Fibroblast of lung (primary cell): ENCODE measurements at regions not wholly inside any gene's neighbourhood (a gene's known extent, or its start where the extent isn't known, plus 50 kb on each side); places are given as distances from the start of the nearest gene placed in this dataset.

Source experiments
- DNase-seq, 2 donors: peaks; one replicate each; pipeline versions ENCODE4 v3.0.0 to v3.0.0-alpha.2; 2010; ENCODE audit warnings: low read depth in 2 of 2
- H2AFZ ChIP-seq: 2 replicates; pipeline ENCODE4 v1.5.1; 2012; ENCODE audit warnings: low read length, control low read depth, inconsistent platforms
- H3K27ac ChIP-seq: 2 replicates; pipeline ENCODE4 v1.5.1; 2011; ENCODE audit warnings: low read length, control low read depth; ENCODE audit not compliant: insufficient read depth
- H3K27me3 ChIP-seq: 2 replicates; pipeline ENCODE4 v1.5.1; 2011; ENCODE audit warnings: mild to moderate bottlenecking, low read length; ENCODE audit not compliant: control insufficient read depth, insufficient read depth
- H3K36me3 ChIP-seq: 2 replicates; pipeline ENCODE4 v1.5.1; 2011; ENCODE audit warnings: low read length; ENCODE audit not compliant: control insufficient read depth, insufficient read depth
- H3K4me1 ChIP-seq: 2 replicates; pipeline ENCODE4 v1.5.1; 2011; ENCODE audit warnings: low read length; ENCODE audit not compliant: control insufficient read depth, insufficient read depth; ENCODE audit errors: extremely low read depth
- H3K4me2 ChIP-seq: 2 replicates; pipeline ENCODE4 v1.5.1; 2011; ENCODE audit warnings: low read length, control low read depth; ENCODE audit not compliant: insufficient read depth; ENCODE audit errors: extremely low read depth
- H3K4me3 ChIP-seq, 4 experiments: fragments of 200-600 bp in 1 of 4; sonication (generic) in 1 of 4; replicated peaks in 1 of 4; 2 replicates each; pipeline ENCODE4 v1.5.1; 2011 to 2016; ENCODE audit warnings: low read length in 4 of 4, low read depth in 3 of 4, mild to moderate bottlenecking in 3 of 4, control low read depth in 2 of 4, inconsistent platforms in 1 of 4, mixed read lengths in 1 of 4; ENCODE audit not compliant: insufficient read depth in 1 of 4; ENCODE audit errors: control extremely low read depth in 1 of 4
- H3K79me2 ChIP-seq: 2 replicates; pipeline ENCODE4 v1.5.1; 2012; ENCODE audit warnings: mild to moderate bottlenecking, low read length, inconsistent platforms; ENCODE audit not compliant: control insufficient read depth, insufficient read depth
- H3K9ac ChIP-seq: 2 replicates; pipeline ENCODE4 v1.5.1; 2011; ENCODE audit warnings: mild to moderate bottlenecking, low read length, control low read depth; ENCODE audit not compliant: insufficient read depth
- H3K9me3 ChIP-seq: 2 replicates; pipeline ENCODE4 v1.5.1; 2012; ENCODE audit warnings: low read depth, low read length; ENCODE audit not compliant: control insufficient read depth, insufficient read depth
- H4K20me1 ChIP-seq: 2 replicates; pipeline ENCODE4 v1.5.1; 2011; ENCODE audit warnings: low read length; ENCODE audit not compliant: control insufficient read depth, insufficient read depth; ENCODE audit errors: extremely low read depth
- CTCF ChIP-seq, 2 donors: IDR thresholded peaks in 1 of 2; conservative IDR thresholded peaks in 1 of 2; 1 replicate in 1 of 2; 2 replicates in 1 of 2; pipeline ENCODE4 v1.5.1; 2011 to 2012; ENCODE audit warnings: low read length in 2 of 2, control low read depth in 1 of 2, inconsistent platforms in 1 of 2, low read depth in 1 of 2, mild to moderate bottlenecking in 1 of 2
- EZH2 ChIP-seq: IDR thresholded peaks from 2 replicates; pipeline ENCODE4 v1.5.1; 2012; ENCODE audit warnings: low read length, control low read depth, mild to moderate bottlenecking; ENCODE audit errors: missing control alignments

- TF ChIP-seq EZH2 (no peak), CTCF (conservative IDR thresholded peaks at IDR 0.05 in 1 of 2, IDR thresholded peaks at IDR 0.05 in 1 of 2; ENCODE audit: low read depth in 1 of 2, low read length in 2 of 2) (peak in 1 of 2 donors; percentile 15)
Measured at GRCh38 chr15:58288592-58288991, 143.2 kb upstream of the LIPC start.

DNA sequence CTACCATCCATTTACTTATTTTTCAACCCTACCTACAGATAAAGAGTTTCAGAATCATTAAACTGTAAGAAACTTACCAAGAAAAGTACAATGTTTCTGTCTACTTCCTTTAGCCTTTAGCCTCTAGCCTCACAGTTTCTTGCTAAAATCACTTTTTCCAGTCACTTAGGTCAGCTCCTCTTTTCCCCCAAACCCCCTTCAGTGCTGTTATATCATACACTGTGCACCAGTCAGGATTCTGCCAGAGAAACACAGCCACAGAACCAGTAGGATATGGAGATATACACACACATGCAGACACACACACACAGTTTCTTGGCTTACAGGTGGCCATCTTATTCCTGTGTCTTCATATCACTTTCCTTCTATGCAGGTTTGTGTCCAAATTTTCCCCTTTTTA is 139.9 kb upstream of the LIPC start:
- no peak for DNase-seq
- TF ChIP-seq EZH2: no peak
- TF ChIP-seq CTCF (conservative IDR thresholded peaks at IDR 0.05 in 1 of 2, IDR thresholded peaks at IDR 0.05 in 1 of 2; ENCODE audit: low read depth in 1 of 2, low read length in 2 of 2): no peak
- Histone ChIP-seq H2AFZ (no peak overlapping the region), H4K20me1 (no peaks in the 10 kb centered on the region), H3K4me2 (no peak overlapping the region), H3K9me3 (no peaks in the 10 kb centered on the region), H3K27ac (no peak overlapping the region), H3K4me3 (no peak overlapping the region), H3K79me2 (no peaks in the 10 kb centered on the region), H3K9ac (no peak overlapping the region), H3K4me1 (no peaks in the 10 kb centered on the region), H3K36me3 (no peaks in the 10 kb centered on the region), H3K27me3 (no peaks in the 10 kb centered on the region)

More at GRCh38 chr15:58288592-58288991, 143.2 kb upstream of the LIPC start:
- H3K4me2 ChIP-seq: no peak overlapping the region
- no peaks in the 10 kb centered on the region for H3K27me3 ChIP-seq
- no peaks in the 10 kb centered on the region for H3K9me3 ChIP-seq
- no peak overlapping the region for H3K27ac ChIP-seq
- DNase-seq: peak in 1 of 2 donors; percentile 33
- H3K4me1 ChIP-seq: no peaks in the 10 kb centered on the region
- no peaks in the 10 kb centered on the region for H4K20me1 ChIP-seq
- H3K36me3 ChIP-seq: no peaks in the 10 kb centered on the region
- H2AFZ ChIP-seq: no peak overlapping the region
- no peak overlapping the region for H3K4me3 ChIP-seq
- no peaks in the 10 kb centered on the region for H3K79me2 ChIP-seq
- H3K9ac ChIP-seq: no peak overlapping the region

DNA sequence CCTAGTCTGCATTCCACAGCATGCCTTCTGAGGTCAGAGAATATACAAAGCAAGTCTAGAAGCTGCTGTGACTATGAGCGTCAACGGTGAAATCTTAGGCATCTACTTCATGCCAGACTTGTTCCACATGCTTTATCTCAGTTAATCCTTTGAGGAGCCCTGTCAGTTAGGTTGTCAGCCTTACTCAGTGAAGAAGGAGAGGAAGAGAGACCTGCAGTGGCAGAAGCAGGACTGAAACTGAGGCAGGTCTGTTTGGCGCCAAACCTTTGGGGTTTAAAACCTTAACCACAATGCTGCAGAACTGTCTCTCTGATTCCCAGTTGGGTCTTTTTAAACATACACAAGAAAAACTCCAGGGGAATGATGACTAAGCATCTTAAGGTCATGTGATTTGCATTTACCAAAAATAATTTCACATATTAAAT is 139.0 kb upstream of the LIPC start:
- DNase-seq: peak in 1 of 2 donors; percentile 41
- no peaks in the 10 kb centered on the region for H3K4me1 ChIP-seq
- H3K36me3 ChIP-seq: no peaks in the 10 kb centered on the region
- no peak overlapping the region for H3K4me2 ChIP-seq
- H3K79me2 ChIP-seq: no peaks in the 10 kb centered on the region
- H3K27ac ChIP-seq: no peak overlapping the region
- H3K27me3 ChIP-seq: no peaks in the 10 kb centered on the region
- no peak overlapping the region for H3K4me3 ChIP-seq
- H4K20me1 ChIP-seq: no peaks in the 10 kb centered on the region
- H2AFZ ChIP-seq: no peak overlapping the region
- H3K9me3 ChIP-seq: no peaks in the 10 kb centered on the region
- TF ChIP-seq EZH2 (no peak), CTCF (conservative IDR thresholded peaks at IDR 0.05 in 1 of 2, IDR thresholded peaks at IDR 0.05 in 1 of 2; ENCODE audit: low read depth in 1 of 2, low read length in 2 of 2) (no peak)
- no peak overlapping the region for H3K9ac ChIP-seq
